HG02884 (cell line): ENCODE measurements at regions not wholly inside any gene's neighbourhood (a gene's known extent, or its start where the extent isn't known, plus 50 kb on each side); places are given as distances from the start of the nearest gene placed in this dataset.

Experiments used
- ATAC-seq: cut with Tn5 transposase; IDR thresholded peaks from one replicate; pipeline ENCODE4 v1.9.1; 2021; ENCODE audit warnings: mild to moderate bottlenecking, moderate library complexity; ENCODE audit not compliant: unreplicated experiment

GRCh38 chr15:39106950-39107349, 473.9 kb upstream of the THBS1 start:
- no peak for ATAC-seq

GRCh38 chr15:39108021-39108420, 472.9 kb upstream of the THBS1 start:
- ATAC-seq: no peak

DNA sequence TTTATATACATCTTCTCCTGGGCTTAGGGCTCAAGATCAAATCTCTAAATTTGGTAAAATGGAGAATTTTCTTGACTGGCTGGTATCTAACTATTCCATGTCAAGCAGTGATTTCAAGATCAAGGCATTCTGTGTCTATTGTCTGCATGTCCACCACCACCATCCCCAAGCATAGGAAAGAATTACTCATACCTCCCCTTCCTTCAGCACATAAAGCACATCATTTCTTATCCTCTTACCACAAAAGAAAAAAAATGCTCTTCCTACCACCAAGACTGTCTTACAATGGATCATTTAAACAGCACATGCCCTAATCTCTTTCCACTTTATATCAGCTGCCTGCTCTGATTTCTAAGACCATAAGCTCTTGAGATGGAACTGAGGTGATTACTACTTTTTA, 470.5 kb upstream of the THBS1 start:
- ATAC-seq: no peak

GRCh38 chr15:39110746-39111145, 470.1 kb upstream of the THBS1 start:
- no peak for ATAC-seq

- ATAC-seq: no peak
Measured at GRCh38 chr15:39113741-39114140, 467.1 kb upstream of the THBS1 start.

GRCh38 chr15:39114690-39115378, 466.0 kb upstream of the THBS1 start:
- no peak for ATAC-seq

GRCh38 chr15:39115379-39116057, 465.4 kb upstream of the THBS1 start:
- ATAC-seq: no peak

DNA sequence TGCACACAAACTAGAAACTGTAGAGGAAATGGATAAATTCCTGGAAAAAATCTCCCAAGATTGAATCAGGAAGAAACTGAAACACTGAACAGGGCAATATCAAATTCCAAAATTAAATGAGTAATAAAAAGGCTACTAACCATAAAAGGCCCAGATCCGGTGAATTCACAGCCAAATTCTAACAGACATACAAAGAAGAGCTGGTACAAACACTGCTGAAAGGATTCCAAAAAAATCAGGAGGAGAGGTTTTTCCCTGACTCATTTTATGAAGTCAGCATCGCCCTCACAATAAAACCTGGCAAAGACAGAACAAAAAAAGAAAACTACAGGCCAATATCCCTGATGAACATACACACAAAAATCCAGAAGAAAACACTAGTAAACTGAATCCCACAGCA, 462.4 kb upstream of the THBS1 start:
- ATAC-seq: no peak

DNA sequence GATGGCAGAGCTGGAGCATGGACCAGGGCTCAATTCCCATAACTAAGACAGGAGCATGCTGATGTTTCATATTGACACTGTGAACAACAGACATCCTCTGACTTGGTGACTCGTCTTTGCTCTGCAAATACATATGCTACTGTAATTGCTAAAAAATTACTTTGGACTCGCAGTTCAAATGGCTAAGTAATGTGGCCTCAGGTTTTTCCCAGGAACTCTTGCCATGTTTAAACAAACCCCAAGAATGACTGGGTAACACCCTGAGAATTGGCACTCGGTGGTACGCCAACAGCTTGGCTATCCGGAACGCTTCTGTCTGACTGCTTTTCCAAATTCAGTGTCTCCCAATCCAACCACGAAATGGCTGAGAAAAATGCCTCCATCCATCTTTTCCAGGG, 456.7 kb upstream of the THBS1 start:
- ATAC-seq: no peak

GRCh38 chr15:39124553-39125171, 456.2 kb upstream of the THBS1 start:
- no peak for ATAC-seq

GRCh38 chr15:39125226-39125625, 455.7 kb upstream of the THBS1 start:
- ATAC-seq: no peak

- ATAC-seq: no peak
Measured at GRCh38 chr15:39125904-39126303, 455.0 kb upstream of the THBS1 start.

DNA sequence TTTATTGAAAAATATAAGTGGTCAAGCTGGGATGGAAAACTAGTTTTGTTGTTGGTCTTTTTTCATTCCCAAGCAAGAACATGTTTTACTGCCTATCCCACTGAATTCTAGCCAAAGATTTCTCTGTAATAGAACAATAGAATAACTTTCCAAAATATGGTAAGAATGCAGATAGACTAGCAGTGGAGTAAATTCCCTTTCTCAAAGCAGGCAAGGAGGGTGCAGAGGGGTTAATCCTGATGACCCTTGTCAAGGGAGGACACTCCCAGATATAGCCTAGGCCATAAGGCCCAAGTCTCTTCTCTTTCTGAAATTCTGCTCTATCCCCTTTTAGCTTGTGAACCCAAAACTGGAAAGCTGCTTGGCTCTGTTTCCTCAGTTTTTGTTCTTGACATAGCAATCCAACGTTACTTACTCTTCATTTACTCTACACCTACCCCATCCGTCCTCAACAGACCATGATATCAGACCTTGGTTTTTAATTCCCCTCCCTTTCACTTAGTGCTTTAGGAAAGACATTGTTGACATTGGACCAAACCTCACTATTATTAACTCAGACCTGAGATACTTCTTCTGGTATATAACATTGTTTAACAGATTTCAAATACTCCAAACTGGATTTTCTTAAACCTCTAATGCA, 453.6 kb upstream of the THBS1 start:
- ATAC-seq: no peak

DNA sequence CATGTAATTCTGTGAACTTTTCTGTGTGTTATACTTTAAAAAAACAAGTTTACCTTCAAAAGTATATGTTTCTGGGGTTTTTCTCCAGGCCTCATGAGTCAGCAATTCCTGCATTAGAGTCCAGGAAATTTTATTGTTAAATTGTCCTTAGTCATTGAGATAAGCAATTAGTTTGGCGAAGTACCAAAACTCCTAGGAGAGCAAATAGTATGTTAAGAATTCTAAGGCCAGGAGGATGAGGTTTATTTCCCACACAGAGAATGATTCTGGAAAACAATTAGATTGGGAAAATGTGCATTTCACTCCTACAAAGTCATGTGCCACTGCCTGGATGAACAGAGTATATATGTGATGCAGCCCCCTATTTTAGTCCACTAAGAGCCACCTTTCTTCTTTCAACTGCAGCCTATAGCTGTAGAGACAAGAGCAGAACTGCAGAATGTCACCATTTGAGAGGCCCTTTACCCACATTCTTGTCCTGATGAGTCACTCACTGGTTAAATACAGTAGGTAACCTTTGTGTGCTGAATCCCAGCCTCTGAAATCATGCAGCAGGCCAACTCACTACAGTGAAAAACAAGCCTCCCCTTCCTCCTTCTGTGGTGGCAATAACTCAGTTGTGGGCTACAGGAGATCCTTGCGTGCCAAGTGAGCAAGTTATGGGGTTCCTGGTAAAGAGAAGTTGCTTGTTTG, 452.8 kb upstream of the THBS1 start:
- ATAC-seq: no peak

DNA sequence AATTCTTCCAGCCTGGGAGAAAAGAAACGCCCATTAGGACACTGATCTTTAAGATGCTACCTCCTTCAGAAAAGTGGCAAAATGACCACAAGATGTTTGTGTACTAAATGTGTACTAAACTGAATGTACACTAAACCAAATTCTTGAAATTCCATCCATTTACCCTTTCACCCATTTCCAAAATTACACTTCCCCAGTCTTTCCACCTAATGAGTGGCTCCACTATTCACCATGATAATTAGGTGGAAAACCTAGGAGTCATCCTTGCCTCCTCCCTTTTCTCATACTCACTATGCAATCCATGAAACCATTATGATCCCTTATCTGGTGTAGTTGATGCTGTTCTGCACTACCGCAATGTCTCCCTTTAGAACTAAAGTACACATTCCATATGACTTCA, 452.1 kb upstream of the THBS1 start:
- ATAC-seq: no peak

- no peak for ATAC-seq
Measured at GRCh38 chr15:39130556-39131379, 450.1 kb upstream of the THBS1 start.

DNA sequence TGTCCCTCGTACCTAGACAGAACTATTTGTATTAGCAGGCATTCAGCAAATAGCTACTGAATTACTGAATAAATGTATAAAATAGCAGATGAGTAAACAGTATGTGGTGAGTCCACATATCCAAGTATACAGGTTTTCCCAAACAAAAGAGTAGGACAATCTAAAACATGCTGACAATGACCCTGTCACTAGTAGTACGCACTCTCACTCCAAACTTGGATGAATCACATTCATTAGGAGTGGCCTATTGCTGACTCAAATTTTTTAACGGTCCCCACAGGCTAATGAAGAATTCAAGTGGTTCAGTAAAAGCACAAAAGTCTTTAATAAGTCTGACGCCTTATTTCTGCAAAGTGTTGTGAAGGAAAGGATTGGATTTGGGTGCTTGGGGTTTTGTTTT, 449.3 kb upstream of the THBS1 start:
- no peak for ATAC-seq

DNA sequence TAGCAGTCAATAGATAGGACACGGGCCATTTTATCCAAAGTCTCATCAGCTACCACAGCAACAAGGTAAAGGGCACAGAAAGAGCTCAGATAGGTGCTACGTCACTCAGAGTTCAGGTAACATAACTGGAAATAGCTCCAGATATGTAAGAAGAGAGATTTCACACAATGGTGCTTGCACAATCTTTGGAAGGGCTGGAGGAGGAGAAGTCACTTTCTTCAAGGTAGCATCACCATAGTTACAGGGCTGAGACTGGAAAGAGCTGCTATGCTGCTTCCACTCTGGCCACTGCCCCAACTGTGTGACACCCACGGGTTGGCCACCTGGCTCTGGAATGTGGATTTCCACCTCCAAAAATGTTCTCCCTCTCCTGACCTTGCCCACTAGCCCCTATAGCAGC, 448.8 kb upstream of the THBS1 start:
- ATAC-seq: no peak

- no peak for ATAC-seq
Measured at GRCh38 chr15:39132954-39133600, 447.8 kb upstream of the THBS1 start.

- no peak for ATAC-seq
Measured at GRCh38 chr15:39134282-39134681, 446.6 kb upstream of the THBS1 start.
